HG03097 (cell line): ENCODE measurements at regions not wholly inside any gene's neighbourhood (a gene's known extent, or its start where the extent isn't known, plus 50 kb on each side); places are given as distances from the start of the nearest gene placed in this dataset.
"Not testable (repeated sequence)": the region's sequence is repeated elsewhere in the genome, so short reads cannot be mapped to it uniquely, and the experiment has no call there.

ENCODE experiments used
- ATAC-seq: cut with Tn5 transposase; IDR thresholded peaks from one replicate; pipeline ENCODE4 v1.9.1; 2021; ENCODE audit not compliant: unreplicated experiment, low FRiP score

GRCh38 chr18:55735199-55735855, 147.3 kb upstream of the TCF4 start:
- no peak for ATAC-seq

GRCh38 chr18:55732227-55733106, 144.5 kb upstream of the TCF4 start:
- no peak for ATAC-seq

- no peak for ATAC-seq
Observed at GRCh38 chr18:55731594-55732042, 143.6 kb upstream of the TCF4 start.

GRCh38 chr18:55721006-55721405, 133.0 kb upstream of the TCF4 start:
- ATAC-seq = not testable (repeated sequence)

- no peak for ATAC-seq
Observed at GRCh38 chr18:55713707-55714106, 125.7 kb upstream of the TCF4 start.

- no peak for ATAC-seq
Observed at GRCh38 chr18:55706898-55707297, 118.9 kb upstream of the TCF4 start.

- ATAC-seq = no peak
Observed at GRCh38 chr18:55699233-55699765, 111.3 kb upstream of the TCF4 start.

- ATAC-seq = no peak
Observed at GRCh38 chr18:55696811-55697210, 108.8 kb upstream of the TCF4 start.

- ATAC-seq = no peak
Observed at GRCh38 chr18:55695091-55695490, 107.1 kb upstream of the TCF4 start.

GRCh38 chr18:55694291-55694690, 106.3 kb upstream of the TCF4 start:
- ATAC-seq = no peak

GRCh38 chr18:55688030-55688429, 100.0 kb upstream of the TCF4 start:
- no peak for ATAC-seq

GRCh38 chr18:55687106-55687505, 99.1 kb upstream of the TCF4 start:
- ATAC-seq = no peak

GRCh38 chr18:55685638-55686037, 97.6 kb upstream of the TCF4 start:
- ATAC-seq = no peak

- ATAC-seq = no peak
Observed at GRCh38 chr18:55672574-55673361, 84.8 kb upstream of the TCF4 start.

- ATAC-seq = no peak
Observed at GRCh38 chr18:55665506-55665905, 77.5 kb upstream of the TCF4 start.

GRCh38 chr18:55664758-55665400, 76.9 kb upstream of the TCF4 start:
- ATAC-seq = not testable (repeated sequence)

- ATAC-seq = no peak
Observed at GRCh38 chr18:55663891-55664290, 75.9 kb upstream of the TCF4 start.

GRCh38 chr18:55658598-55658997, 70.6 kb upstream of the TCF4 start:
- ATAC-seq = no peak

GRCh38 chr18:55657572-55658331, 69.8 kb upstream of the TCF4 start:
- ATAC-seq = no peak

- ATAC-seq = no peak
Observed at GRCh38 chr18:55654986-55655385, 67.0 kb upstream of the TCF4 start.
